NCI-H2171 (cell line): ENCODE measurements at regions not wholly inside any gene's neighbourhood (a gene's known extent, or its start where the extent isn't known, plus 50 kb on each side); places are given as distances from the start of the nearest gene placed in this dataset.
"Not testable (repeated sequence)": the region's sequence is repeated elsewhere in the genome, so short reads cannot be mapped to it uniquely, and the experiment has no call there.

ENCODE experiments used
- DNase-seq: peaks from one replicate; lab custom pipeline; 2025; lab: John Stamatoyannopoulos, UW

- no peak for DNase-seq
These were observed 465.1 kb downstream of the DOK5 start for GRCh38 chr20:54940522-54940921.

GRCh38 chr20:54938707-54939106 lies 463.3 kb downstream of the DOK5 start:
- no peak for DNase-seq

- no peak for DNase-seq
These were observed 458.0 kb downstream of the DOK5 start for GRCh38 chr20:54933212-54933904.

- no peak for DNase-seq
These were observed 453.8 kb downstream of the DOK5 start for GRCh38 chr20:54929191-54929590.

GRCh38 chr20:54928564-54928963 lies 453.2 kb downstream of the DOK5 start:
- DNase-seq: no peak

- DNase-seq: no peak
These were observed 447.2 kb downstream of the DOK5 start for GRCh38 chr20:54922636-54923035.

GRCh38 chr20:54922096-54922495 lies 446.7 kb downstream of the DOK5 start:
- DNase-seq: no peak

- DNase-seq: no peak
These were observed 445.1 kb downstream of the DOK5 start for GRCh38 chr20:54920491-54920890.

- DNase-seq: not testable (repeated sequence)
These were observed 443.6 kb downstream of the DOK5 start for GRCh38 chr20:54918993-54919392.

GRCh38 chr20:54914995-54915394 lies 439.6 kb downstream of the DOK5 start:
- DNase-seq: no peak

GRCh38 chr20:54909702-54910101 lies 434.3 kb downstream of the DOK5 start:
- DNase-seq: no peak

GRCh38 chr20:54906134-54906533 lies 430.7 kb downstream of the DOK5 start:
- not testable (repeated sequence) for DNase-seq

- no peak for DNase-seq
These were observed 422.4 kb downstream of the DOK5 start for GRCh38 chr20:54897787-54898186.

GRCh38 chr20:54891907-54892306 lies 416.5 kb downstream of the DOK5 start:
- no peak for DNase-seq

GRCh38 chr20:54879393-54879792 lies 404.0 kb downstream of the DOK5 start:
- DNase-seq: no peak

- no peak for DNase-seq
These were observed 399.9 kb downstream of the DOK5 start for GRCh38 chr20:54875307-54875706.

- DNase-seq: no peak
These were observed 399.3 kb downstream of the DOK5 start for GRCh38 chr20:54874718-54875117.

GRCh38 chr20:54872440-54872839 lies 397.0 kb downstream of the DOK5 start:
- no peak for DNase-seq

- no peak for DNase-seq
These were observed 394.4 kb downstream of the DOK5 start for GRCh38 chr20:54869765-54870164.

- no peak for DNase-seq
These were observed 389.9 kb downstream of the DOK5 start for GRCh38 chr20:54865273-54865672.

- no peak for DNase-seq
These were observed 385.3 kb downstream of the DOK5 start for GRCh38 chr20:54860716-54861115.

GRCh38 chr20:54856202-54856601 lies 380.8 kb downstream of the DOK5 start:
- DNase-seq: no peak

- DNase-seq: no peak
These were observed 374.3 kb downstream of the DOK5 start for GRCh38 chr20:54849741-54850140.

- no peak for DNase-seq
These were observed 373.7 kb downstream of the DOK5 start for GRCh38 chr20:54848984-54849538.
